Dedifferentiated amniotic fluid mesenchymal stem cell (primary cell): ENCODE measurements at regions not wholly inside any gene's neighbourhood (a gene's known extent, or its start where the extent isn't known, plus 50 kb on each side); places are given as distances from the start of the nearest gene placed in this dataset.
"Not testable (repeated sequence)": the region's sequence is repeated elsewhere in the genome, so short reads cannot be mapped to it uniquely, and the experiment has no call there.

Experiments
- DNase-seq: peaks from one replicate; pipeline ENCODE4 v3.0.0-alpha.2; 2016; ENCODE audit errors: extremely low spot score

DNA sequence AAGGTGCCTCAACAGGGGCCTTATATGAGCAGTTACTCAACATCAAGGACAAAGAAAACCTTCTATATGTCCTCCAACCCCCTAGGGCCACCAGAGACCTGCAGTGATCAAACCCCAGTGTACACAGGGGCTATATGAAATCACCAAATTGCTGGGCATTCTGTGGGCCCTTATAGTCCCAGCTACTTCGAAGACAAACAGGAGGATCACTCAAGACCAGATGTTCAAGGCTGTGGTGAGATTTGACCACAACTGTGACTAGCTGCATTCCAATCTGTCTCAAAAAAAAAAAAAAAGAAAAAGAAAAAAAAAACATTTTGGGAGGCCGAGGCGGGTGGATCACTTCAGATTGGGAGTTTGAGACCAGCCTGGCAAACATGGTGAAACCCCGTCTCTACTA is 51.0 kb upstream of the PRB2 start:
- no peak for DNase-seq

DNA sequence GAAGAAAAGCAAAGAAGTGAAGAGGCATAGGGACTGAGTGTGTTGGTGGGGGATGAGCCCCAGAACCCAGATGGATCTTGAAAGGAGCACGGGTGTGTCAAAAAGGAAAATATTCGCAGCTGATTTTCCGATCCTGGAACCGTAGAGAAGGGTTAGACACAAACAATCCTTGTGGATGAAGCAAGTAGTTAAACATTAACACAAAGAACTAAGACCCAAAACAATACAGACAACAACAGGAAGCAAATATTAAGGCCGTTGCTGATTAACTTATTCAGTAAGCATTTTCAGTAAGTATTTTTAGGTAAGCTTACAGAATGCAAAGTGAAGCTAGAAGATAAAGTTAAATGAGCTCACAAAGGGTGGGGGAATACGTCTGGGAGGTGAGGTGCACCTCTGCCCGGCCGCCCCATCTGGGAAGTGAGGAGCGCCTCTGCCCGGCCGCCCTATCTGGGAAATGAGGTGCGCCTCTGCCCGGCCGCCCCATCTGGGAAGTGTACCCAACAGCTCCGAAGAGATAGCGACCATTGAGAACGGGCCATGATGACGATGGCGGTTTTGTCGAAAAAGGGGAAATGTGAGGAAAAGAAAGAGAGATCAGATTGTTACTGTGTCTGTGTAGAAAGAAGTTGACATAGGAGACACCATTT is 62.8 kb upstream of the PRB2 start:
- no peak for DNase-seq

DNA sequence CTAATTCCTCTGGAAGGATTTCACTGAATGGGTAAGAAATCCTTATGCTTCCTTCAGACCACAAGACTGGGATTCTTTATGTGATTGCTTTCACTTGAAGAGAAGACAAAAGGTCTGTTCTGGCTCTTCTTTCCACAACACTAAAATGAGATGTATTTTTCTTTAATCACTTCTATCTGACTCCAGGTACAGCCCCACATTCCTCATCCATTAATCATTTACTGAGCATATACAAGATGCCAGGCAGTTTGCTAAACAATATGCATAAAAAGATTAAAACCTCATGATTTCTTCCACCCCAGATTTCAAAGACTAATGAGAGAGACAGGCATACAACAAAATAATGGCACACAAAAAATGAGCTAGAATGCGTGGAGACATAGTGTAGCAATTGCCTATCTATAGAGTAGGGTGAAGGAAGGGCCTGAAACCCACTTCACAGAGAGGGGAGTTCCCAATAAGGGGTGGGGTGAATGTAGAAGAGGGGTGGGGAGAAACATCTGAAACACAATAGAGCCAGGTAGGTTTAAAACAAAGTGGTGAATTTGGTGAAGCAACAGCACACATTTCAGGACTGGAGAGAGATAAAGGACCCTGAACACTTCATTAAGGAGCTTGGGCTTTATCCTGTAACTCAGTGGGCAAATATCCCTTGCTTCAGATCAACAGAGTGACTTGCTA is 65.1 kb upstream of the PRB2 start:
- DNase-seq, result no peak

DNA sequence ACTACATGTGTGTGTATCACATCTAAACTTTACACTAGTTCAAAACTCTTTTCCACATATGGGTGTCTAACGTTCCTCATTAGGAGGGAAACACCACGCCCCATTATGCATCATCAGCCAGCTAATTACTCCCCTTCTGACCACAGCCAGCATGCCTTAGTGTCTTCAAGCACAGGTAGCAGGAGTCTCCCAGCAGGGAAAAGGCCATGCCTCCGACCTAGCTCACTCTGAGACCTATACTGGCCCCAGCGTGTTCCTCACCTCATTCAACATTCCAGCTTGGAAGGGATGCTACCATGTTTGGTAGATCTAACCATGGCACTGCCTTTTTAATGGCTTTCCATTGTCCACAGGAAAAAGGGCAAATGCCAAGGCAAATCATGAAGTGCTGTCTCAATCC is 66.1 kb upstream of the PRB2 start:
- DNase-seq, result no peak

DNA sequence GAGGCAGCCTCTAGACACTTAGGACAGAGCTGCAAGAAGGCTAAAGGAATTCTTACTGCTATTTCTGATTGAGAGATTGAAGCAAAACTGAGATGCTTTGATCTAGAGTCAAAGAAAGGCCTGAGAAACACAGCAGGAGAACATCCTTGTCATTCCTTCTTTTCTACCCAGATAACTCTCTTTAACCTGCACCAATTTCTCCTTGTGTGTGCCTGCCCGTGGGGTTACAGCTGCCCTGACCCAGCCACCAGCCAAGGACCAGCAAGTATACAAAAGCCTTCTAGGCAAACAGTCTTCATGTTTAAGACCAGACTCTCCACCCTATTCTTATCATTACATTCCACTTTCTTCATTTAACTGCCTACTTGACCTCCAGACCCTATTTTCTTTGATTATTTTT is 81.7 kb upstream of the PRB2 start:
- DNase-seq, result no peak

DNA sequence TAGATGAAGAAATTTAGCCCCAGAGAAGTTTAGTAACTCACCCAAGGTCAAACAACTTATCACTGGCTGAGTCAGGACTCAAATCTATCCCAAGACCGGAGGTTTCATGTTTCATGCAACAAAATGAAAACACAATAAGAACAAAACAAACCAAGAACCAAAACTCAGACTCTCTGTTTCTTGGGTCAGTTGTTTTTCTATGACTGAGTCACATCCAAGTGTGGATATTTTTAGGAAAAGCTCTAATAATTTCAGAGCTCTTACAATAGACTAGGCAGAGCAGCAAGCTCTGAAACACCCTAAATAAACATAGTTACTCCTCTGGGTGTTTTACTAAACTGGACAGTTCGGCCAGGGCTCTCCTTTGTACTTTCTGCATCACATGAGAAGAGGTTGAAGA is 87.6 kb upstream of the PRB2 start:
- DNase-seq, result peak; percentile 66

DNA sequence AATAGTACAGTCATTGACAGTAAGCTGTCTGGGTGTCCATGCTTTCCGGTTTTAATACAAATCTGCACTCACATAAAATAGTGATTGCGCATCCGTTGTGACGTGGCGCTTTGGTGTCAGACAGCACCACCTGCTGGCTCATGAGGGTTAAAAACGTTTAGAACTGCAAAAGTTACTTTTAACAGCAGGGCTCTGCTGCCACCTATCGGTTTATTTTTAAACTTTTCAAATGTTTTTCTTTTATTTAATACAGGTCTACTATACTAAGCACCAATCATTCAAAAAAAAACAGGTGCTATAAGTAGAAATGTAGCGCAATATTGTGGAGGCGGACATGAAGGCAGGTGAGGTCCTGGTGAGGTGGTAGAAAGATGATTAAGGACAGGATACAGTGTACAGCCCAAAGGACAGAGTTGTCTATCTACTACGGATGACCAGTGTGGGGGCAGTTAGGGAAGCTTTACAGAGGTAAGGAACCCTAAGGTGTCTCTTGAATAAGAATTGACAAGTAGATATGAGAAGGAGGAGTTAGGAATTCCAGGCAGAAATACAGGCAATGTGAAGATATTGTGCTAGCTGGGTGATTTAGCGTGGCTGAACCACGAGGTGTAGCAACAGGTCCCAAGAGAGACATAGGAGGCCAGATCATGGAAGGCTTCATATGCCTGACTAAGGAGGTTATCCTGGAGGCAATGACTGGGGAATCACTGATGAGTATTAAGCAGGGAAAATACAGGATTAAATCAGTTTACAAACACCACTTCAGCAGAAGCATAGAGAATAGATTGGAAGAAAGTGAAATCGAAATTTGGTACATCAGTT is 91.5 kb upstream of the PRB2 start:
- peak; percentile 92 for DNase-seq

DNA sequence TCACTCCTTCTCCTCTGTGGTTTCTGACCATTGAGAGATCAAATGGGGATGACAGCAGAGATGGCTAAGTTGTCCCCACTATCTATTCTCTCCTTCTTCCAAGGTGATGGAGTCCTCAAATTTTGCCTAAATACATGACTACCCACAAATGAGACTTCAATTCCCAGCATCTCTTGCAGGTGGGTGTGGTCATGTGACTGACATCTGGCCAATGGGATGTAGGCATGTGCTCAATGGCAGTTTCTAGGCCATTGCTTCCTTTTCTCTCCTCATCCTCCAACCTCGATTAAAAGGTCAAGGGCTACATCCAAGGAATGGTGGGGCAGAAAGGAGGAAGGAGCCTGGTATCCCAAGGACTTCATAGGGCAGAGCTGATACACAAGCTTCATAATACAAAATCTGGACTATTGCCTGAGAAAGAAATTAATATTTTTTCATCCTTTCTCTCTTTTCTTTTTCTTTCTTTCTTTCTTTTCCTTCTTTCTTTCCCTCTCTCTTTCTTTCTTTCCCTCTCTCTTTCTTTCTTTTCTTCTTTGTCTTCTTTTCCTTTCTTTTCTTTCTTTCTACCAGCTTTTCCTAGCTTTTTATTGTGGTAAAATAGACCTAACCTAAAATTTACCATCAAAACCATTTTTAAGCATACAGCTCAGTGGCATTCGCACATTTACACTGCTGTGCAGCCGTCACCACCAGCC is 100.9 kb upstream of the PRB2 start:
- DNase-seq, result no peak

DNA sequence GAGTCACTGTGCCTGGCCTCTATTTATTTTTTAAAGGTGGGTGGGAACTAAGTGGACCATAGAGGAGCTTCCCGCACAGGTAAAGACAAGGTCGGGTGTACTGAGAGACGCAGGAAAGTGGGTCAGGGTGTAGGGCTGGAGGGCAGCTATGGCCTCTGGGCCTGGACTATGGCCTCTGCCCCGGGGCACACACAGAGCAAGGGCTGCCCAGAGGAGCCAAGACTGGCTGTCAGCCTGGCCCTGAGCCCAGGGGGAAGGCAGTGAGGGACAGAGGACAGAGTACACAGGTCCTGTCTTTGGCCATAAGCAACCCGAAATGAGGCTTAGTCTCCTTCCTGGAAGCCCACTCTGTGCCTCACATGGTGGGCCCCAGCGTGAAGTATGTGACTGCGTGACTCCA is 102.1 kb upstream of the PRB2 start:
- DNase-seq, result no peak

DNA sequence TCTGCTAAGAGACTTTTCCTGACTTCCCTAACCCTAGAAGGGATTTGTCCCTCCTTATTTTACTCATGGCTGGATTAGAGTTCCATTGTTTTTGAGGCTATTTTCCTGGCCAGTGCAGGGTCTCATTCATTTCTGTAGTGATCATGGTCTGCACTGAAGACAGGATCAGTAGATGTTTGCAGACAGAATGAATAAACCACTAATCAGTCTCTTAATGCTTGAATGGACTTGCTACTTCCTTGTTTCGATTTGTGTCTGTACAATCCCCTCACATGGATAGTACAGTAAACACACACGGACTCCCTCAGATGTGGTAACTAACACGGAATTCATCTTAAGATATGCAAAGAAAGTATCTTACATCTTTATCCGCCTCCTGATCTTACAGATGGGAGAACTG is 102.6 kb upstream of the PRB2 start:
- DNase-seq, result no peak

DNA sequence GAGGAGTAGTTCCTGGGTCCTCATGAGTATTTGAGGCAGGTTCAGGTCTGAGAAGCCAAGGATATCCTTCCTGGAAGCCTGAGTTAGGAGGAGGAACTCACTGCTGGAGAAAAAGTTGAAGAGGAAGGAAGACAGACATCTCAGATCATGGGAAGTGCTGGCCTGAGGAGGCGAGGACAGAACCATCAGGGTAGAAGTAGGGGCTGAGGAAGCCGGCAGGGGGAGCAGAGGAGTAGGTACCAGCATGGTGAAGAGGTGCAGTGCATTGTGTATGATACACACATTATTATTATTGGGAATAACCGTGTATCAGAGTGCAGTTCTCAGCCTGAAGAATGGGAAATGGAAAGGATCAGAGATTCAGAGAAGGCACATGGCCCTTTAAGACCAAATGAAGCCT is 103.2 kb upstream of the PRB2 start:
- not testable (repeated sequence) for DNase-seq

DNA sequence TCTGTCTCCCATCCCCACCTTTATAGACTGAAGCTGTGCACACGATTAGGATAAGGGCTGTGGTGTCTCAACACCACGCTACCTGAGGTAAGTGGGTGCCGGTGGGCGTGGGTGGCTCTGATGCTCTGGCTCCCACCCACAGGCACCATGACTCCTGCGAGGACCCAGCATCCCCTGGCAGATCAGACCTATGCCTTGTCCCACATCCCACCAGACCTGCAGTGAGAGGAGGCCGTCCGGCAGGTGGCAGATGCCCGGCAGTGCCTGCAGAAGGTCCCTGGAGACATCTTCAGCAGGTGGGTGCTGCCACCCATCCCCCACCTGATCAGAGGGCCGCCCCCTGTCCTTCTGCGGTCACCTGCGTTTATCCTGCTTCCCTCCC is 104.4 kb upstream of the PRB2 start:
- DNase-seq, result no peak

DNA sequence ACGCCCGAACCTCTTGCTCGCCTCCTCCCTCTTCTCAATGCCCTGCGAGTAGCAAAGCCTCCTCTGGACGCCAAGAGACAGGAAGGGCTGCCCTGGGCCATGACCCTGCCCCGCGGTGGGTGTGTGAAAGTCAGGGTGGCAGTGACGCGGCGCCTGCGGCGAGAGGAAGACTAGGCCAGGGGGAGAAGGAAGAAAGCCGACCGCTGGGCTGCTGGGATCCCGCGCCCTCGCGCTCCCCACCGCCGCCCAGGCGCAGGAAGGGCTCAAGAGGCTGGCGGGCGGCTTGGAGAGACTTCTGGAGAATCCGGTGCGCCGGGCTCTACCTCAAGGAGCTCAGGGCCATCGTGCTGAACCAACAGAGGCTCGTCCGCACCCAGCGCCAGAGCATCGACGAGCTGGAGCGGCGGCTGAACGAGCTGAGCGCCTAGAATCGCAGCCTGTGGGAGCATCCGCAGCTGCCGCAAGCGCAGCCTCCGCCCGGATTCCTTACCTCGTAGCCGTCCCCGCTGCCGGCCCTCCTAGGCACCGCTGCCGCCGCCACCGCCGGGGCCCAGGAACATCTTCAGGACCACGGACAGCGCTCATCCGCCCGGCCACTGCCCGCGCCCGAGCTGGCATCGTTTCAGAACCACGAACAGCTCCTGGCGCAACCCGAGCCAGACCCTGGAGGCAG is 105.0 kb upstream of the PRB2 start:
- peak; percentile 51 for DNase-seq

DNA sequence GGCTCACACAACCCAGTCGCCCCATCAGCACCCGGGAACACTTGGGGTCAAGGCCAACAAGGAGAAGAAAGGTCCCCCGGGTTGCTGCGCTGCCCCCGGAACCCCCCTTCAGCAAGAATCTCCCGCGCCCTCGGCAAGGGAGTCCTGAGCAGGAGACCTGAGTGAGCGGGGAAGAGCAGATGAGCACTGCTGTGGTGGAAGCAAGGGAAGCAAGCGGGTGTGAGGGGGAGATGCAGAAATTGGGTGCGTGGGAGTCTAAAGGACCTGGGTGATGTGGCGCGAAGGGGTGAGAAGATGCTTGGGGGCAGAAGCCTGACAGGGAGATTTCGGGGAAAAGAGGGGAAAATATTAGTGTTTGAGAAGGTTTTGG is 105.5 kb upstream of the PRB2 start:
- no peak for DNase-seq

DNA sequence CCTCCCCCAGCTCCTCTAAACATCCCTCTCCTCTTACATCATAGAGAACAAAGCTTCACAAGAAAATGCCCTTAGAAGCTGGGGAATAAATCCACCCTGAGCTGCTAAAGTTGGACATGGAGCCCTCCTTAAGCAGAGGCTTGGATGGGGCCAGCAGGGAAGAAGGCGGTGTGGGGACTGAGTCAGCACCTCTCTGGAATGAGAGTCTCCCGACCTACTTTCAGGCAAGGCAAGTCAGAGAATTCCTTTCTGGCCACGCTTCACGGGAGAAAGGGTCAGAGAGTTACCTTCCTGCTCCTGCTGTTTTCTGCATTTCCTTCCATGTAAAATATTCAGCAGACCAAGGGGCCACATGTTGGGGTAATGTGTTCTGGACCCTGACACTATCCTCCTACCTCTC is 113.3 kb upstream of the PRB2 start:
- DNase-seq, result no peak

DNA sequence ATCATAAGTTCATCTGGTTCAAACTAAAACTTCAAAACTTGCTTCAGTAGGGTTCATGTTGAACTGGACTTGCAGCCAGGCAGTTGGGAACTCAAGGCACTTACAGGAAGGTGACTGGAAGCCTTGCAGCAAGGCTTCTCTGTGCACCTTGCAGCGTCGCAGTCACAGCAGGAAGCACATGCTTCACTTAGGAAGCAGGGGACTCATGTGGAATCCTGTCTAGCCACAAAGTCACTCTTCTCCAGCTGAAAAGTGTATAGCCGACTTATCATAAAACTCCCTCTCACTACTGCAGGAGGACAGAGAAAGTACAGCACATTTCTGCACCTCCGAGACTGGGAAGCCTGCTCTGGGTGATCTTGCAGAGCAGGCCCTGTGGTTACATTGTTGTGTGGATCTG is 114.0 kb upstream of the PRB2 start:
- DNase-seq, result no peak

DNA sequence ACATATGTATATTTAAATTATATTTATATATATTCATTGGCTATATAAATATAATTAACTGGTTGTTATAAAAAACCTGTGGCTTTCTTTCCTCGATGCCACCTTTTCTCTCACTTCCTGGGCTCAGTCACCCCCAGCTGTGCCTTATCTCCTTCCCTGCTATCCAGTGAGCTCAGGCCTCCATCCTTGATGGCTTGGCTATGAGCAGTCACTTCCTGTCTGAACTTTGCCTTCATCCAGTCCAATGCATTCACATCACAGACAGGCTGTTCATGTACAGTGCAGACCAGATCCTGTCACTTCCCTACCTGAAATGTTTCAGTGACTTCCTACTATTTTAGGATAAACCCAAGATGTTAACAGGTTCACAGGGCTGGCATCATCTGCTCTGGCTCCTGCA is 115.3 kb upstream of the PRB2 start:
- no peak for DNase-seq

DNA sequence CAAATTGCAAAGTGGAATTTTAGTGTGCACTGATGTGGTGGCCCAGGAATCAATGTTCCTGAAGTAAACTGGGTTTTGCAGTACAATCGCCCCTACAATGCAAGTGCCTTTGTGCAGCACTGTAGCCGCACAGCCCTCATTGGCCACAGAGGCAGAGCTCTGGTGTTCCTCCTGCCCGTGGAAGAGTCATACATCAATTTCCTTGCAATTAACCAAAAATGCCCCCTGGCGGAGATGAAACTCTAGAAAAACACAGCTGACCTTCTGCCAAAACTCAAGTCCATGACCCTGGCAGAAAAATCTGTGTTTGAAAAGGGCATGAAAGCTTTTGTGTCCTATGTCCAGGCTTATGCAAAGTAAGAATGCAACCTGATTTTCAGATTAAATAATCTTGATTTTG is 117.9 kb upstream of the PRB2 start:
- DNase-seq, result no peak

DNA sequence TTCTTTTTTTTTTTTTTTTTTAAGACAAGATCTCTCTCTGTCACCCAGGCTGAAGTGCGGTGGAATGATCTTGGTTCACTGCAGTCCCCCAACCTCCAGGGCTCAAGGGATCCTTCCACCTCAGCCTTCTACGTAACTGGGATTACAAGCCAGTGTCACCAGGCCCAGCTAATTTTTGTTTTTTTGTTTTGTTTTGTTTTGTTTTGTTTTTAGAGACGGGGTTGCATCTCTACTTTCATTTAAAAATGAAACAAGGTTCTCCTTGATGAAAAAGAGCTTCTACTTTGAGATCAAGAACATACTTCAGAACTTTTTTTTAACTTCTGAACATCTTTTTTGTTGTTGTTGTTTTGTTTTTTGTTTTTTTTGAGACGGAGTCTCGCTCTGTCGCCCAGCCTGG is 121.7 kb upstream of the PRB2 start:
- DNase-seq, result no peak

DNA sequence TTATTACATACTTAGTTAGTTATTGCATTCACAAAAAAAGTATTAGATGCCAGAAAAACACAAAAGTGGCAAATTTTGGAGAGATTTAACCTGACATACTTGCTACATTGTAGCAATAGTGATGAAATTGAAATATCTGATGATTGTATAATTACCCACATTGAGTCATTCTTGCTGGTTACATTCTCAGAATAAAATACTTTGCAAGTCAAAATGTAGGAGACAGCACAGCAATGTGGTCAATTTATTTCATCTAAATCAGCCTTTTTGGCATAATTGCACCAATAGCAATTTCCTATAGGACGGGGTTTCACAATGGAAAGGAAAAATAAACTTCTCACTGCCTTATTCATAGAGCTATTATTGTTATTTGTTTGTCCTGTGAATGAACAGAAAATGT is 125.0 kb upstream of the ETV6 start:
- no peak for DNase-seq

DNA sequence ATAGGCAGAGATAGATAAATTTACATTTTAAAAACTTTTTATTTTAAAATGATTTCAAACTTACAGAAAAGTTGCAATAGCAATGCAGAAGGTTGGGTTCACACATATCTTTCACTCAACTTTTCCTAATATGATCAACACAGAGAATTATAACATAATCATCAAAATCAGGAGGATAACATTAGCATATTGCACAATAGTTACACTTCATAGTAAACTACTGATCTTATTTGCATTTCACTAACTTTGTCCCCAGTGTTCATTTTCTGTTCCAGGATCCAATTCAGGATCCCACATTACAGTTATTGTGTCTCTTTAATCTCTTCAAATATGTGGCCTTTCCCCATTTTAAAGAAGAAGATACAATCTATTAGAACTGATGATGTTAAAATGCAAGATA is 115.4 kb upstream of the ETV6 start:
- no peak for DNase-seq

DNA sequence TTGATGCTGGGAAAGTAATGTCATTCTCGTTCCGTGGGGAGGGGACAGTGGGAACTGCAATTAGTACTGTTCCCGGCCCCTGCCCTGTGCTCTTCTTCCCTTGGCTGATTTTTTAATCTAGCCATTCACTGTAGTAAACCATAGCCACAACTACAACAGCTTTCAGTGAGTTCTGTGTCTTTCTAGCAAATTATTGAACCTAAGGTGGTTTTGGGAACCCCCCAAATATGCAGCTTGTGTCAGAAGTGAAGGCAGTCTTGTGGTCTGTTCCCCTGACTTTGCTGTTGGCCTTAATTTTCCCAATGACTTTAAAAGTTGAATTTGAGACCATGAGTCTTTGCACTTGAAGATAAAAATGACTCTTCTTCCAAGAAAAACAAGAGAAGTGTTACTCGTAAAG is 114.3 kb upstream of the ETV6 start:
- no peak for DNase-seq
